ENCODE measurements at regions not wholly inside any gene's neighbourhood (a gene's known extent, or its start where the extent isn't known, plus 50 kb on each side); places are given as distances from the start of the nearest gene placed in this dataset.
A peak's percentile ranks its signal among the peaks of the same experiment; 100 is the strongest.

GRCh38 chr9:13967438-13967837 is 346.5 kb downstream of the NFIB start:
- H3K4me3 Mint-ChIP-seq, result no peak overlapping the region
- H3F3A ChIP-seq (replicated peaks; ENCODE audit: low read depth), result no peaks in the 10 kb centered on the region
- H3K4me2 ChIP-seq, result no peak overlapping the region
- no peaks in the 10 kb centered on the region for H3K27me3 Mint-ChIP-seq (ENCODE audit: insufficient read depth, low read depth, poor library complexity)
- H3K4me3 ChIP-seq, result no peak overlapping the region
- no peaks in the 10 kb centered on the region for H3K79me2 ChIP-seq (replicated peaks; ENCODE audit: insufficient read depth)
- H3K9me2 ChIP-seq (ENCODE audit: insufficient read depth), result peaks cover 8% of the 10 kb centered on the region; the same call in 1 of the 2 replicates
- no peaks in the 10 kb centered on the region for H4K20me1 ChIP-seq (replicated peaks; ENCODE audit: insufficient read depth)
- H3K4me1 ChIP-seq (ENCODE audit: insufficient read depth), result no peaks in the 10 kb centered on the region
- H3K4me1 Mint-ChIP-seq, result no peaks in the 10 kb centered on the region
- H3K9me3 Mint-ChIP-seq, result no peaks in the 10 kb centered on the region
- H2AFZ ChIP-seq, result peak overlapping the region; percentile 49; the same call in 1 of the 2 replicates
- H3K27ac ChIP-seq (ENCODE audit: low read depth), result no peak overlapping the region
- no peak overlapping the region for H3K27ac Mint-ChIP-seq
- no peaks in the 10 kb centered on the region for H3K36me3 ChIP-seq (ENCODE audit: insufficient read depth)
- no peaks in the 10 kb centered on the region for H3K27me3 ChIP-seq (ENCODE audit: insufficient read depth)
- DNase-seq (ENCODE audit: low spot score) (no peak), ATAC-seq (no peak)
- H3K36me3 Mint-ChIP-seq (ENCODE audit: low read depth), result no peaks in the 10 kb centered on the region
- TF ChIP-seq JUNB (IDR thresholded peaks at IDR 0.05; ENCODE audit: unreplicated experiment), result no peak
- no peak for TF ChIP-seq ETS1 (IDR thresholded peaks at IDR 0.05)
- TF ChIP-seq CREB1 (CRISPR knock-in tag; IDR thresholded peaks at IDR 0.05; ENCODE audit: low read depth), result no peak
- TF ChIP-seq EZH2 (IDR thresholded peaks at IDR 0.05; ENCODE audit: low read depth, unreplicated experiment), result no peak
- no peak for TF ChIP-seq REST (IDR thresholded peaks at IDR 0.05; ENCODE audit: unreplicated experiment)
- no peak for TF ChIP-seq ZNF462 (CRISPR knock-in tag; IDR thresholded peaks at IDR 0.05)
- no peak for TF ChIP-seq CTCF (conservative IDR thresholded peaks at IDR 0.05; ENCODE audit: low read depth in 2 of 2)
- TF ChIP-seq POLR2AphosphoS5 (IDR thresholded peaks at IDR 0.05; ENCODE audit: low read depth), result no peak
- TF ChIP-seq ZNF114 (CRISPR knock-in tag; IDR thresholded peaks at IDR 0.05), result no peak
- no peak for TF ChIP-seq ZNF331 (CRISPR knock-in tag; IDR thresholded peaks at IDR 0.05; ENCODE audit: low read depth)

All from GM23338 (cell line).